ENCODE measurements at regions not wholly inside any gene's neighbourhood (a gene's known extent, or its start where the extent isn't known, plus 50 kb on each side); places are given as distances from the start of the nearest gene placed in this dataset.

- H3K9me3 ChIP-seq (ENCODE audit: control insufficient read depth, insufficient read depth, low read length) = no peaks in the 10 kb centered on the region
- H3K9ac ChIP-seq (ENCODE audit: low read depth, low read length) = no peak overlapping the region
- H3K36me3 ChIP-seq (ENCODE audit: insufficient read depth, low read length) = no peaks in the 10 kb centered on the region; the same call in 1 of the 2 replicates
- H3K4me1 ChIP-seq (ENCODE audit: insufficient read depth, low read length) = no peaks in the 10 kb centered on the region; the same call in 1 of the 2 replicates
Observed at GRCh38 chr12:4001841-4002240, 128.6 kb upstream of the PARP11 start.

- Histone ChIP-seq H3K9me3 (ENCODE audit: control insufficient read depth, insufficient read depth, low read length) (no peaks in the 10 kb centered on the region), H3K36me3 (ENCODE audit: insufficient read depth, low read length) (no peaks in the 10 kb centered on the region; the same call in 1 of the 2 replicates), H3K9ac (ENCODE audit: low read depth, low read length) (no peak overlapping the region), H3K4me1 (ENCODE audit: insufficient read depth, low read length) (peaks cover 4% of the 10 kb centered on the region; the same call in 1 of the 2 replicates)
Observed at GRCh38 chr12:4001031-4001430, 127.8 kb upstream of the PARP11 start.

- Histone ChIP-seq H3K9ac (ENCODE audit: low read depth, low read length) (no peak overlapping the region), H3K4me1 (ENCODE audit: insufficient read depth, low read length) (peaks cover 4% of the 10 kb centered on the region; the same call in 1 of the 2 replicates), H3K9me3 (ENCODE audit: control insufficient read depth, insufficient read depth, low read length) (no peaks in the 10 kb centered on the region), H3K36me3 (ENCODE audit: insufficient read depth, low read length) (no peaks in the 10 kb centered on the region; the same call in 1 of the 2 replicates)
Observed at GRCh38 chr12:3999904-4000303, 126.7 kb upstream of the PARP11 start.

GRCh38 chr12:3998968-3999792 is 126.0 kb upstream of the PARP11 start:
- Histone ChIP-seq H3K9ac (ENCODE audit: low read depth, low read length) (no peak overlapping the region), H3K9me3 (ENCODE audit: control insufficient read depth, insufficient read depth, low read length) (no peaks in the 10 kb centered on the region), H3K36me3 (ENCODE audit: insufficient read depth, low read length) (no peaks in the 10 kb centered on the region; the same call in 1 of the 2 replicates), H3K4me1 (ENCODE audit: insufficient read depth, low read length) (peaks cover 4% of the 10 kb centered on the region; the same call in 1 of the 2 replicates)

- Histone ChIP-seq H3K9ac (ENCODE audit: low read depth, low read length) (no peak overlapping the region), H3K9me3 (ENCODE audit: control insufficient read depth, insufficient read depth, low read length) (no peaks in the 10 kb centered on the region), H3K36me3 (ENCODE audit: insufficient read depth, low read length) (no peaks in the 10 kb centered on the region; the same call in 1 of the 2 replicates), H3K4me1 (ENCODE audit: insufficient read depth, low read length) (peaks cover 4% of the 10 kb centered on the region; the same call in 1 of the 2 replicates)
Observed at GRCh38 chr12:3998397-3998796, 125.2 kb upstream of the PARP11 start.

GRCh38 chr12:3996322-3996721 is 123.1 kb upstream of the PARP11 start:
- Histone ChIP-seq H3K4me1 (ENCODE audit: insufficient read depth, low read length) (peaks cover 4% of the 10 kb centered on the region; the same call in 1 of the 2 replicates), H3K36me3 (ENCODE audit: insufficient read depth, low read length) (no peaks in the 10 kb centered on the region), H3K9ac (ENCODE audit: low read depth, low read length) (no peak overlapping the region), H3K9me3 (ENCODE audit: control insufficient read depth, insufficient read depth, low read length) (no peaks in the 10 kb centered on the region)

GRCh38 chr12:3995306-3995705 is 122.1 kb upstream of the PARP11 start:
- Histone ChIP-seq H3K9me3 (ENCODE audit: control insufficient read depth, insufficient read depth, low read length) (no peaks in the 10 kb centered on the region), H3K4me1 (ENCODE audit: insufficient read depth, low read length) (peaks cover 4% of the 10 kb centered on the region; the same call in 1 of the 2 replicates), H3K9ac (ENCODE audit: low read depth, low read length) (no peak overlapping the region), H3K36me3 (ENCODE audit: insufficient read depth, low read length) (no peaks in the 10 kb centered on the region)

GRCh38 chr12:3994500-3994899 is 121.3 kb upstream of the PARP11 start:
- no peak overlapping the region for H3K9ac ChIP-seq (ENCODE audit: low read depth, low read length)
- H3K36me3 ChIP-seq (ENCODE audit: insufficient read depth, low read length) = no peaks in the 10 kb centered on the region
- H3K9me3 ChIP-seq (ENCODE audit: control insufficient read depth, insufficient read depth, low read length) = no peaks in the 10 kb centered on the region

GRCh38 chr12:3992945-3993344 is 119.7 kb upstream of the PARP11 start:
- no peaks in the 10 kb centered on the region for H3K9me3 ChIP-seq (ENCODE audit: control insufficient read depth, insufficient read depth, low read length)
- H3K4me1 ChIP-seq (ENCODE audit: insufficient read depth, low read length) = 0 out of 2 replicates have a peak, but pooled peaks cover 4% of the 10 kb centered on the region
- no peak overlapping the region for H3K9ac ChIP-seq (ENCODE audit: low read depth, low read length)
- no peaks in the 10 kb centered on the region for H3K36me3 ChIP-seq (ENCODE audit: insufficient read depth, low read length)

More at GRCh38 chr12:3994500-3994899, 121.3 kb upstream of the PARP11 start:
- peaks cover 4% of the 10 kb centered on the region; the same call in 1 of the 2 replicates for H3K4me1 ChIP-seq (ENCODE audit: insufficient read depth, low read length)

GRCh38 chr12:3991798-3992580 is 118.8 kb upstream of the PARP11 start:
- Histone ChIP-seq H3K4me1 (ENCODE audit: insufficient read depth, low read length) (0 out of 2 replicates have a peak, but pooled peaks cover 4% of the 10 kb centered on the region), H3K9ac (ENCODE audit: low read depth, low read length) (no peak overlapping the region), H3K36me3 (ENCODE audit: insufficient read depth, low read length) (no peaks in the 10 kb centered on the region)

GRCh38 chr12:3990501-3991280 is 117.5 kb upstream of the PARP11 start:
- H3K9ac ChIP-seq (ENCODE audit: low read depth, low read length) = no peak overlapping the region
- H3K36me3 ChIP-seq (ENCODE audit: insufficient read depth, low read length) = no peaks in the 10 kb centered on the region
- no peaks in the 10 kb centered on the region for H3K9me3 ChIP-seq (ENCODE audit: control insufficient read depth, insufficient read depth, low read length)
- no peaks in the 10 kb centered on the region for H3K4me1 ChIP-seq (ENCODE audit: insufficient read depth, low read length)

More at GRCh38 chr12:3991798-3992580, 118.8 kb upstream of the PARP11 start:
- no peaks in the 10 kb centered on the region for H3K9me3 ChIP-seq (ENCODE audit: control insufficient read depth, insufficient read depth, low read length)

GRCh38 chr12:3989218-3989550 is 116.0 kb upstream of the PARP11 start:
- Histone ChIP-seq H3K9me3 (ENCODE audit: control insufficient read depth, insufficient read depth, low read length) (no peaks in the 10 kb centered on the region), H3K9ac (ENCODE audit: low read depth, low read length) (no peak overlapping the region), H3K36me3 (ENCODE audit: insufficient read depth, low read length) (no peaks in the 10 kb centered on the region), H3K4me1 (ENCODE audit: insufficient read depth, low read length) (no peaks in the 10 kb centered on the region)

- Histone ChIP-seq H3K9ac (ENCODE audit: low read depth, low read length) (no peak overlapping the region), H3K36me3 (ENCODE audit: insufficient read depth, low read length) (no peaks in the 10 kb centered on the region), H3K9me3 (ENCODE audit: control insufficient read depth, insufficient read depth, low read length) (no peaks in the 10 kb centered on the region; the same call in 1 of the 2 replicates), H3K4me1 (ENCODE audit: insufficient read depth, low read length) (no peaks in the 10 kb centered on the region)
Observed at GRCh38 chr12:3988519-3989217, 115.5 kb upstream of the PARP11 start.
